8988T (cell line): ENCODE measurements at regions not wholly inside any gene's neighbourhood (a gene's known extent, or its start where the extent isn't known, plus 50 kb on each side); places are given as distances from the start of the nearest gene placed in this dataset.

ENCODE experiments used
- DNase-seq: peaks from one replicate; pipeline ENCODE4 v3.0.0; 2011

- no peak for DNase-seq
Observed at GRCh38 chr4:164357957-164358356, 396.0 kb upstream of the SMIM31 start.

GRCh38 chr4:164358400-164358799, 395.5 kb upstream of the SMIM31 start:
- DNase-seq = no peak

GRCh38 chr4:164359881-164360280, 394.1 kb upstream of the SMIM31 start:
- no peak for DNase-seq

- DNase-seq = no peak
Observed at GRCh38 chr4:164368894-164369293, 385.0 kb upstream of the SMIM31 start.

GRCh38 chr4:164373021-164373420, 380.9 kb upstream of the SMIM31 start:
- no peak for DNase-seq

- no peak for DNase-seq
Observed at GRCh38 chr4:164377277-164377676, 376.7 kb upstream of the SMIM31 start.

GRCh38 chr4:164378361-164378760, 375.6 kb upstream of the SMIM31 start:
- no peak for DNase-seq

- no peak for DNase-seq
Observed at GRCh38 chr4:164379694-164380093, 374.2 kb upstream of the SMIM31 start.

- DNase-seq = no peak
Observed at GRCh38 chr4:164381859-164382258, 372.1 kb upstream of the SMIM31 start.

- no peak for DNase-seq
Observed at GRCh38 chr4:164383058-164383357, 370.9 kb upstream of the SMIM31 start.

GRCh38 chr4:164383358-164384220, 370.3 kb upstream of the SMIM31 start:
- no peak for DNase-seq

GRCh38 chr4:164384416-164384815, 369.5 kb upstream of the SMIM31 start:
- DNase-seq = no peak

GRCh38 chr4:164396439-164396838, 357.5 kb upstream of the SMIM31 start:
- DNase-seq = no peak

GRCh38 chr4:164402554-164402953, 351.4 kb upstream of the SMIM31 start:
- no peak for DNase-seq

GRCh38 chr4:164405774-164406173, 348.2 kb upstream of the SMIM31 start:
- DNase-seq = no peak

- no peak for DNase-seq
Observed at GRCh38 chr4:164408831-164409230, 345.1 kb upstream of the SMIM31 start.

- DNase-seq = no peak
Observed at GRCh38 chr4:164410401-164410800, 343.5 kb upstream of the SMIM31 start.

GRCh38 chr4:164412246-164412645, 341.7 kb upstream of the SMIM31 start:
- no peak for DNase-seq

GRCh38 chr4:164413743-164414142, 340.2 kb upstream of the SMIM31 start:
- no peak for DNase-seq

GRCh38 chr4:164423819-164424218, 330.1 kb upstream of the SMIM31 start:
- no peak for DNase-seq

GRCh38 chr4:164424846-164425245, 329.1 kb upstream of the SMIM31 start:
- DNase-seq = no peak

- no peak for DNase-seq
Observed at GRCh38 chr4:164428561-164428960, 325.4 kb upstream of the SMIM31 start.

GRCh38 chr4:164438321-164438720, 315.6 kb upstream of the SMIM31 start:
- DNase-seq = no peak

GRCh38 chr4:164439037-164439436, 314.9 kb upstream of the SMIM31 start:
- DNase-seq = no peak

GRCh38 chr4:164440199-164440598, 313.7 kb upstream of the SMIM31 start:
- DNase-seq = no peak
